Neural cell (in vitro differentiated cells): ENCODE measurements at regions not wholly inside any gene's neighbourhood (a gene's known extent, or its start where the extent isn't known, plus 50 kb on each side); places are given as distances from the start of the nearest gene placed in this dataset.

Source experiments
- H2AFZ ChIP-seq: fragments of 200-600, 300-800 bp; sonication (generic), shearing (Covaris generic); 2 replicates; pipeline ENCODE4 v1.6.0; 2014; ENCODE audit warnings: low read depth, mild to moderate bottlenecking, antibody characterized with exemption, low read length, moderate library complexity
- H3F3A ChIP-seq: fragments of 200-600 bp; shearing (Covaris generic); 2 replicates; pipeline ENCODE4 v1.6.1; 2016; ENCODE audit warnings: mild to moderate bottlenecking, moderate library complexity, mixed read lengths, antibody characterized with exemption, low read length; ENCODE audit not compliant: insufficient read depth, poor library complexity, severe bottlenecking
- H3K27ac ChIP-seq: fragments of 200-600, 300-800 bp; sonication (generic), shearing (Covaris generic); 2 replicates; pipeline ENCODE4 v1.5.1; 2014; ENCODE audit warnings: mild to moderate bottlenecking, low read length, moderate library complexity
- H3K27me3 ChIP-seq: fragments of 300-800, 200-600 bp; sonication (generic), shearing (Covaris generic); 2 replicates; pipeline ENCODE4 v1.6.0; 2014; ENCODE audit warnings: mild to moderate bottlenecking, low read depth, low read length, moderate library complexity; ENCODE audit not compliant: insufficient read depth
- H3K36me3 ChIP-seq: fragments of 300-800, 200-600 bp; sonication (generic), shearing (Covaris generic); 2 replicates; pipeline ENCODE4 v1.5.1; 2014; ENCODE audit warnings: mild to moderate bottlenecking, antibody characterized with exemption, low read length, moderate library complexity; ENCODE audit not compliant: insufficient read depth
- H3K4me2 ChIP-seq: fragments of 300-800, 200-600 bp; sonication (generic), shearing (Covaris generic); 2 replicates; pipeline ENCODE4 v1.6.0; 2014; ENCODE audit warnings: mild to moderate bottlenecking, low read length
- H3K4me3 ChIP-seq: fragments of 300-800, 200-600 bp; sonication (generic), shearing (Covaris generic); 2 replicates; pipeline ENCODE4 v1.5.1; 2014; ENCODE audit warnings: mild to moderate bottlenecking, low read length, moderate library complexity
- H3K79me2 ChIP-seq: fragments of 200-600 bp; shearing (Covaris generic); replicated peaks from 2 replicates; pipeline ENCODE4 v1.6.0; 2014; ENCODE audit warnings: mild to moderate bottlenecking, low read length, moderate library complexity; ENCODE audit not compliant: insufficient read depth
- H3K9ac ChIP-seq: fragments of 300-800, 200-600 bp; sonication (generic), shearing (Covaris generic); 2 replicates; pipeline ENCODE4 v1.6.1; 2016; ENCODE audit warnings: mild to moderate bottlenecking, low read length, mixed read lengths
- H3K9me2 ChIP-seq: fragments of 200-600 bp; shearing (Covaris generic); 2 replicates; pipeline ENCODE4 v1.6.1; 2016; ENCODE audit warnings: mild to moderate bottlenecking, low read length, mixed read lengths; ENCODE audit not compliant: insufficient read depth
- H3K9me3 ChIP-seq: fragments of 200-600, 300-800 bp; sonication (generic), shearing (Covaris generic); 2 replicates; pipeline ENCODE4 v1.6.1; 2016; ENCODE audit warnings: mild to moderate bottlenecking, mixed run types, low read length, moderate library complexity, mixed read lengths
- H4K20me1 ChIP-seq: fragments of 200-600 bp; shearing (Covaris generic); 2 replicates; pipeline ENCODE4 v1.6.1; 2016; ENCODE audit warnings: mild to moderate bottlenecking, mixed run types; ENCODE audit not compliant: insufficient read depth
- CTCF ChIP-seq: fragments of 450-650 bp; IDR thresholded peaks from 2 replicates; pipeline ENCODE4 v1.5.1; 2014; ENCODE audit warnings: antibody characterized with exemption, mild to moderate bottlenecking, moderate library complexity; ENCODE audit not compliant: poor library complexity, severe bottlenecking
- EP300 ChIP-seq: fragments of 450-650 bp; conservative IDR thresholded peaks from 2 replicates; pipeline ENCODE4 v1.6.1; 2014; ENCODE audit warnings: antibody characterized with exemption, mild to moderate bottlenecking, moderate library complexity; ENCODE audit not compliant: poor library complexity, severe bottlenecking
- EZH2 ChIP-seq: fragments of 200-600, 300-800 bp; shearing (Covaris generic), sonication (generic); IDR thresholded peaks from 2 replicates; pipeline ENCODE4 v1.6.1; 2014; ENCODE audit warnings: antibody characterized with exemption, low read length, borderline replicate concordance, mild to moderate bottlenecking; ENCODE audit not compliant: insufficient read depth, poor library complexity, severe bottlenecking
- MXI1 ChIP-seq: fragments of 450-650 bp; conservative IDR thresholded peaks from 2 replicates; pipeline ENCODE4 v1.6.1; 2014; ENCODE audit warnings: antibody characterized with exemption, mild to moderate bottlenecking; ENCODE audit not compliant: poor library complexity, severe bottlenecking
- POLR2AphosphoS5 ChIP-seq: IDR thresholded peaks from 2 replicates; pipeline ENCODE4 v1.6.1; 2012
- RAD21 ChIP-seq: fragments of 450-650 bp; conservative IDR thresholded peaks from 2 replicates; pipeline ENCODE4 v1.6.1; 2014; ENCODE audit warnings: antibody characterized with exemption, mild to moderate bottlenecking, moderate library complexity
- REST ChIP-seq: IDR thresholded peaks from 2 replicates; pipeline ENCODE4 v1.6.1; 2012; ENCODE audit warnings: borderline replicate concordance
- SMC3 ChIP-seq: fragments of 450-650 bp; conservative IDR thresholded peaks from 2 replicates; pipeline ENCODE4 v1.6.1; 2014; ENCODE audit warnings: antibody characterized with exemption, mild to moderate bottlenecking, moderate library complexity; ENCODE audit not compliant: poor library complexity
- TAF1 ChIP-seq: IDR thresholded peaks from 2 replicates; pipeline ENCODE4 v1.6.1; 2012; ENCODE audit warnings: low read depth

- H3K4me2 ChIP-seq: no peak overlapping the region
- no peak for TF ChIP-seq MXI1
- no peak for TF ChIP-seq SMC3
- TF ChIP-seq REST: no peak
- TF ChIP-seq TAF1: no peak
- no peak for TF ChIP-seq EZH2
- no peak for TF ChIP-seq CTCF
- no peak for TF ChIP-seq POLR2AphosphoS5
- TF ChIP-seq EP300: no peak
- TF ChIP-seq RAD21: no peak
- H3K79me2 ChIP-seq: no peaks in the 10 kb centered on the region
- no peaks in the 10 kb centered on the region for H3K9me3 ChIP-seq
- H3K27ac ChIP-seq: no peak overlapping the region
- no peaks in the 10 kb centered on the region for H3K27me3 ChIP-seq
- no peak overlapping the region for H2AFZ ChIP-seq
- no peaks in the 10 kb centered on the region for H3F3A ChIP-seq
- H3K9ac ChIP-seq: no peak overlapping the region
- H3K9me2 ChIP-seq: no peaks in the 10 kb centered on the region
- no peaks in the 10 kb centered on the region for H4K20me1 ChIP-seq
- no peaks in the 10 kb centered on the region for H3K36me3 ChIP-seq
- H3K4me3 ChIP-seq: no peak overlapping the region
Measured at GRCh38 chr1:239806897-239807296, 284.8 kb upstream of the FMN2 start.

GRCh38 chr1:239807361-239807760 is 284.3 kb upstream of the FMN2 start:
- H3K27ac ChIP-seq: no peak overlapping the region
- no peak overlapping the region for H3K4me2 ChIP-seq
- H3F3A ChIP-seq: no peaks in the 10 kb centered on the region
- no peaks in the 10 kb centered on the region for H3K36me3 ChIP-seq
- no peak overlapping the region for H3K4me3 ChIP-seq
- no peaks in the 10 kb centered on the region for H3K9me2 ChIP-seq
- H3K79me2 ChIP-seq: no peaks in the 10 kb centered on the region
- no peak for TF ChIP-seq EZH2
- no peak for TF ChIP-seq REST
- TF ChIP-seq POLR2AphosphoS5: no peak
- no peak for TF ChIP-seq EP300
- no peak for TF ChIP-seq CTCF
- no peak for TF ChIP-seq RAD21
- TF ChIP-seq TAF1: no peak
- TF ChIP-seq SMC3: no peak
- no peak for TF ChIP-seq MXI1
- H3K9me3 ChIP-seq: no peaks in the 10 kb centered on the region
- no peak overlapping the region for H3K9ac ChIP-seq
- H2AFZ ChIP-seq: no peak overlapping the region
- H4K20me1 ChIP-seq: no peaks in the 10 kb centered on the region
- no peaks in the 10 kb centered on the region for H3K27me3 ChIP-seq
